ENCODE measurements at regions not wholly inside any gene's neighbourhood (a gene's known extent, or its start where the extent isn't known, plus 50 kb on each side); places are given as distances from the start of the nearest gene placed in this dataset.

GRCh38 chr5:110085826-110086225 lies 396.1 kb downstream of the MAN2A1 start:
- FAIRE-seq: no peak

- FAIRE-seq: no peak
Observed at GRCh38 chr5:110086658-110087388, 397.1 kb downstream of the MAN2A1 start.

- no peak for FAIRE-seq
Observed at GRCh38 chr5:110087829-110088228, 398.1 kb downstream of the MAN2A1 start.

- FAIRE-seq: no peak
Observed at GRCh38 chr5:110088676-110089436, 399.1 kb downstream of the MAN2A1 start.

- no peak for FAIRE-seq
Observed at GRCh38 chr5:110092955-110093785, 403.4 kb downstream of the MAN2A1 start.

GRCh38 chr5:110094109-110094508 lies 404.4 kb downstream of the MAN2A1 start:
- FAIRE-seq: no peak

- no peak for FAIRE-seq
Observed at GRCh38 chr5:110094548-110094947, 404.8 kb downstream of the MAN2A1 start.

GRCh38 chr5:110096419-110096818 lies 406.7 kb downstream of the MAN2A1 start:
- FAIRE-seq: no peak

- no peak for FAIRE-seq
Observed at GRCh38 chr5:110099572-110099971, 409.8 kb downstream of the MAN2A1 start.

GRCh38 chr5:110103081-110103480 lies 413.4 kb downstream of the MAN2A1 start:
- FAIRE-seq: no peak

- FAIRE-seq: no peak
Observed at GRCh38 chr5:110104060-110104725, 414.5 kb downstream of the MAN2A1 start.

- no peak for FAIRE-seq
Observed at GRCh38 chr5:110104726-110105669, 415.3 kb downstream of the MAN2A1 start.

- no peak for FAIRE-seq
Observed at GRCh38 chr5:110105692-110106091, 416.0 kb downstream of the MAN2A1 start.

GRCh38 chr5:110106750-110107149 lies 417.0 kb downstream of the MAN2A1 start:
- no peak for FAIRE-seq

- FAIRE-seq: no peak
Observed at GRCh38 chr5:110108520-110108919, 418.8 kb downstream of the MAN2A1 start.

GRCh38 chr5:110109667-110110066 lies 419.9 kb downstream of the MAN2A1 start:
- FAIRE-seq: no peak

GRCh38 chr5:110112348-110112747 lies 422.6 kb downstream of the MAN2A1 start:
- FAIRE-seq: no peak

GRCh38 chr5:110115503-110115902 lies 425.8 kb downstream of the MAN2A1 start:
- no peak for FAIRE-seq

- no peak for FAIRE-seq
Observed at GRCh38 chr5:110116539-110116938, 426.8 kb downstream of the MAN2A1 start.

- FAIRE-seq: no peak
Observed at GRCh38 chr5:110134963-110135935, 445.5 kb downstream of the MAN2A1 start.
